Loucy (cell line): ENCODE measurements at regions not wholly inside any gene's neighbourhood (a gene's known extent, or its start where the extent isn't known, plus 50 kb on each side); places are given as distances from the start of the nearest gene placed in this dataset.

Source experiments
- EZH2phosphoT487 ChIP-seq: fragments of 200-600 bp; IDR thresholded peaks from 2 replicates; pipeline ENCODE4 v1.6.1; 2018; ENCODE audit warnings: antibody characterized with exemption, mild to moderate bottlenecking, moderate library complexity, borderline replicate concordance
- TF ChIP-seq, protein P1 (sequence below): fragments of 200-600 bp; sonication (generic); conservative IDR thresholded peaks from 2 replicates; pipeline ENCODE4 v1.5.1; 2014; ENCODE audit warnings: mild to moderate bottlenecking, antibody characterized with exemption, low read length

DNA sequence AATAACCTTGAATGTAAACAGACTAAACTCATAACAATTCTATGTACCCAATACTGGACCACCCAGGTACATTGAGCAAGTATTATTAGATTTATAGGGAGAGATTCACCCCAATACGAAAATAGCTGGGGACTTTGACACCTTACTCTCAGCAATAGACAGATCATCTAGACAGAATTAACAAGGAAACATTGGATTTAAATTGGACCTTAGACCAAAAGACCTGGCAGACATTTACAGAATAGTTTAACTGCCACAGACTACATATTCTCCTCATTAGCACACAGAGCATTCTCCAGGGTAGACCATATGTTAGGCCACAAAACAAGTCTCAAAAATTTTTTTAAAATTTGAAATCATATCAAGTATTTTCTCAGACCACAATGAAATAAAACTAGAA lies 397.4 kb downstream of the PIK3R1 start:
- TF ChIP-seq, protein P1, sequence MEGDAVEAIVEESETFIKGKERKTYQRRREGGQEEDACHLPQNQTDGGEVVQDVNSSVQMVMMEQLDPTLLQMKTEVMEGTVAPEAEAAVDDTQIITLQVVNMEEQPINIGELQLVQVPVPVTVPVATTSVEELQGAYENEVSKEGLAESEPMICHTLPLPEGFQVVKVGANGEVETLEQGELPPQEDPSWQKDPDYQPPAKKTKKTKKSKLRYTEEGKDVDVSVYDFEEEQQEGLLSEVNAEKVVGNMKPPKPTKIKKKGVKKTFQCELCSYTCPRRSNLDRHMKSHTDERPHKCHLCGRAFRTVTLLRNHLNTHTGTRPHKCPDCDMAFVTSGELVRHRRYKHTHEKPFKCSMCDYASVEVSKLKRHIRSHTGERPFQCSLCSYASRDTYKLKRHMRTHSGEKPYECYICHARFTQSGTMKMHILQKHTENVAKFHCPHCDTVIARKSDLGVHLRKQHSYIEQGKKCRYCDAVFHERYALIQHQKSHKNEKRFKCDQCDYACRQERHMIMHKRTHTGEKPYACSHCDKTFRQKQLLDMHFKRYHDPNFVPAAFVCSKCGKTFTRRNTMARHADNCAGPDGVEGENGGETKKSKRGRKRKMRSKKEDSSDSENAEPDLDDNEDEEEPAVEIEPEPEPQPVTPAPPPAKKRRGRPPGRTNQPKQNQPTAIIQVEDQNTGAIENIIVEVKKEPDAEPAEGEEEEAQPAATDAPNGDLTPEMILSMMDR = no peak
- no peak for TF ChIP-seq EZH2phosphoT487
